ENCODE measurements at regions not wholly inside any gene's neighbourhood (a gene's known extent, or its start where the extent isn't known, plus 50 kb on each side); places are given as distances from the start of the nearest gene placed in this dataset.

DNA sequence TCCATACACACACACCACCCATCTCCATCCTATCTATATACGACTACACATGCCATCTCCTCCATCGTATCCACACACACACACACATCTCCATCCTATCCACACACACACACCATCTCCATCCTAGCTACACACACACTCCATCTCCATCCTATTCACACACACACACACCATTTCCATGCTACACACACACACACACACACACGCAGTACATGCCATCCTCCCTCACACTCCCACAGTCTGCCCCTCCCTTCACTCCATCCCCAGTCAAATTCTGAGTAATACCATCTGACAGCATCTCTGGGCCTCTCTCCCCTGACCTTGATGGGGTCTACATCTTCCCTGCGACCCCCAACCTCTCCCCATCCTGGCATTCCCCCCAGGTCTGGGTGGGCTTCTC, 193.8 kb upstream of the LHX5 start:
- TF ChIP-seq, protein P1, sequence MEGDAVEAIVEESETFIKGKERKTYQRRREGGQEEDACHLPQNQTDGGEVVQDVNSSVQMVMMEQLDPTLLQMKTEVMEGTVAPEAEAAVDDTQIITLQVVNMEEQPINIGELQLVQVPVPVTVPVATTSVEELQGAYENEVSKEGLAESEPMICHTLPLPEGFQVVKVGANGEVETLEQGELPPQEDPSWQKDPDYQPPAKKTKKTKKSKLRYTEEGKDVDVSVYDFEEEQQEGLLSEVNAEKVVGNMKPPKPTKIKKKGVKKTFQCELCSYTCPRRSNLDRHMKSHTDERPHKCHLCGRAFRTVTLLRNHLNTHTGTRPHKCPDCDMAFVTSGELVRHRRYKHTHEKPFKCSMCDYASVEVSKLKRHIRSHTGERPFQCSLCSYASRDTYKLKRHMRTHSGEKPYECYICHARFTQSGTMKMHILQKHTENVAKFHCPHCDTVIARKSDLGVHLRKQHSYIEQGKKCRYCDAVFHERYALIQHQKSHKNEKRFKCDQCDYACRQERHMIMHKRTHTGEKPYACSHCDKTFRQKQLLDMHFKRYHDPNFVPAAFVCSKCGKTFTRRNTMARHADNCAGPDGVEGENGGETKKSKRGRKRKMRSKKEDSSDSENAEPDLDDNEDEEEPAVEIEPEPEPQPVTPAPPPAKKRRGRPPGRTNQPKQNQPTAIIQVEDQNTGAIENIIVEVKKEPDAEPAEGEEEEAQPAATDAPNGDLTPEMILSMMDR (IDR thresholded peaks at IDR 0.05): no peak
- TF ChIP-seq POLR2A (IDR thresholded peaks at IDR 0.05) (no peak), EP300 (IDR thresholded peaks at IDR 0.05) (no peak)
